ENCODE measurements at regions not wholly inside any gene's neighbourhood (a gene's known extent, or its start where the extent isn't known, plus 50 kb on each side); places are given as distances from the start of the nearest gene placed in this dataset.
"Not testable (repeated sequence)": the region's sequence is repeated elsewhere in the genome, so short reads cannot be mapped to it uniquely, and the experiment has no call there.

DNA sequence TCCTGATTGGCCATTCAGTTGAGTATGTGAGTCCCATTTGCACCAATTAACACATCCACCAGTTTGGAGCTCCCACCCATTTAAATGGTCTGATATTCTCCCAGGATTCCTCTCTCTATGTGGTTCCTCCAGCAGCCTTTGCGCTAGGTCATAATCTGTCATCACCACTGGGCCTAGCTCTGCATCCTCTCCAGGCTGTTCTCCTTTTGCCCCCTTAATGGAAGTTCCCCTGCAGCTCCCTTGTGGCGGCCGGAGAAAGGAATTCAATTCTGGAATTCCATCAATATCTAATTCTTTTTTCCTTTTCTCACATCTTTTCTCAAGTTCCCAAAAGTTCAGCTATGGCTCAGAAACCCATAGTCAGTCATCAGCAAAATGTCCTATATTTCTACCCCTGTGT is 2184.4 kb upstream of the AGA start:
- no peaks in the 10 kb centered on the region for H3K36me3 ChIP-seq (ENCODE audit: control insufficient read depth in 3 of 3, insufficient read depth in 3 of 3, low read length in 3 of 3)
- no peaks in the 10 kb centered on the region for H3K4me1 ChIP-seq (ENCODE audit: control insufficient read depth in 3 of 3, insufficient read depth in 3 of 3, low read length in 3 of 3)
- H3K4me3 ChIP-seq (ENCODE audit: low read length in 3 of 3) = no peak overlapping the region
- no peaks in the 10 kb centered on the region for H3K9me3 ChIP-seq (ENCODE audit: control insufficient read depth in 3 of 3, low read length in 3 of 3)
- no peak overlapping the region for H3K9ac ChIP-seq (ENCODE audit: low read depth in 1 of 3, low read length in 3 of 3)
- no peaks in the 10 kb centered on the region for H3K27me3 ChIP-seq (ENCODE audit: control insufficient read depth in 3 of 3, insufficient read depth in 3 of 3, low read length in 3 of 3)
- no peak overlapping the region for H3K27ac ChIP-seq (ENCODE audit: low read depth, low read length)

DNA sequence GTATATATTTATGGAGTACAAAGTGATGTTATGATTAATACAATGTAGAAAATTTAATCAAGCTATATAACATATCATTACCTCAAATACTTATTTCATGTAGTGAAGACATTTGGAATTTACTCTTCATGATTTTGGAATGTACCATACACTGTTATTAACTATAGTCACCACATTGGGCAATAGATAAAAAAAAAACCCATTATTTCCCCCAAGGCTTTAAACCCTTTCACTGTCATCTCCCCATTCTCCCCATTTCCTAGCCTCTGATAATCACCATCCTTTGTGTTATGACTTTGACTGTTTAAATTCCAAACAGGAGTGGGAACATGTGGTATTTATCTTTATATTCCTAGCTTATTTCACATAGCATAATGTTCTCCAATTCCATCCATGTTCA is 2189.1 kb upstream of the AGA start:
- Histone ChIP-seq H3K4me1 (ENCODE audit: control insufficient read depth in 3 of 3, insufficient read depth in 3 of 3, low read length in 3 of 3) (no peaks in the 10 kb centered on the region), H3K9me3 (ENCODE audit: control insufficient read depth in 3 of 3, low read length in 3 of 3) (no peaks in the 10 kb centered on the region), H3K4me3 (ENCODE audit: low read length in 3 of 3) (no peak overlapping the region), H3K9ac (ENCODE audit: low read depth in 1 of 3, low read length in 3 of 3) (no peak overlapping the region), H3K27me3 (ENCODE audit: control insufficient read depth in 3 of 3, insufficient read depth in 3 of 3, low read length in 3 of 3) (no peaks in the 10 kb centered on the region), H3K36me3 (ENCODE audit: control insufficient read depth in 3 of 3, insufficient read depth in 3 of 3, low read length in 3 of 3) (no peaks in the 10 kb centered on the region), H3K27ac (ENCODE audit: low read depth, low read length) (no peak overlapping the region)

DNA sequence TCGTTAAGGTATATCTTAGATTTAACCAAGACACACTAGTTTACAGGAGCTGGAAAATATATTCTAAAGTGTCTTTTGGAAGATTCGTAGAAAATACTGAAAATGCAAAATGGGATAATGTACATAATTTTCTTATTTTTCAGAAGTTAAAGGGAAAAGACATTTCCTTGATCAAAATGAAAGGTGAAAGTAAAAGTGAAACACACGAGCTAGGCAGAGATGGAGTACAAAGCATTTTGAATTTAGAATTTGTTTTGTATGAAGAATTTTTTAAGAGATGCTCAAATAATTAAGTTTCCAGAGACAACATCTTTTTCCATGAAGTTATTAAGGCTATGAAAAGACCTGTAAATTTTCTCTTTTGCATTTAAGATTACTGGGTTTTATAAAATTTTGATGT is 2192.6 kb upstream of the AGA start:
- Histone ChIP-seq H3K27ac (ENCODE audit: low read depth, low read length) (no peak overlapping the region), H3K4me3 (ENCODE audit: low read length in 3 of 3) (no peak overlapping the region), H3K9ac (ENCODE audit: low read depth in 1 of 3, low read length in 3 of 3) (no peak overlapping the region), H3K4me1 (ENCODE audit: control insufficient read depth in 3 of 3, insufficient read depth in 3 of 3, low read length in 3 of 3) (no peaks in the 10 kb centered on the region), H3K36me3 (ENCODE audit: control insufficient read depth in 3 of 3, insufficient read depth in 3 of 3, low read length in 3 of 3) (no peaks in the 10 kb centered on the region), H3K27me3 (ENCODE audit: control insufficient read depth in 3 of 3, insufficient read depth in 3 of 3, low read length in 3 of 3) (no peaks in the 10 kb centered on the region), H3K9me3 (ENCODE audit: control insufficient read depth in 3 of 3, low read length in 3 of 3) (no peaks in the 10 kb centered on the region)

DNA sequence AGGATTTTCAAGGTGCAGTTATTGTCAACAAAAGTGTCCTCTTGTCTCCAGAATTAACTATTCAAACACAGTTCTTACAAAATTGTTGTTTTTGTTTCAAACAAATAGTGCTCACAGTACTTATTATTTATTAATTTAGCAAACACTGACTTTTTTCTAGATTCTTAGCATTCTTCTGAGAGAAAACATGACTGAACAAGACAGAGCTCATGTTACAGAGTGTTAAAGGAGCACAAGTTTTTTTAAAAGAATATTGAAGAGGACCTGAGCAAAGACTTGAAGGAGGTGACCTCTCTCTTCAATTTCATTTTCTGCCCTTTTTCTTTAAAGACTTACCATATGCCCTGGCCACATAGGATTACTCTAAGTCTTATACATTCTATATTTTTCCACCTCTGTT is 2220.3 kb upstream of the AGA start:
- Histone ChIP-seq H3K27ac (ENCODE audit: low read depth, low read length) (no peak overlapping the region), H3K9ac (ENCODE audit: low read depth in 1 of 3, low read length in 3 of 3) (no peak overlapping the region), H3K4me1 (ENCODE audit: control insufficient read depth in 3 of 3, insufficient read depth in 3 of 3, low read length in 3 of 3) (no peaks in the 10 kb centered on the region), H3K36me3 (ENCODE audit: control insufficient read depth in 3 of 3, insufficient read depth in 3 of 3, low read length in 3 of 3) (no peaks in the 10 kb centered on the region), H3K4me3 (ENCODE audit: low read length in 3 of 3) (no peak overlapping the region), H3K27me3 (ENCODE audit: control insufficient read depth in 3 of 3, insufficient read depth in 3 of 3, low read length in 3 of 3) (no peaks in the 10 kb centered on the region), H3K9me3 (ENCODE audit: control insufficient read depth in 3 of 3, low read length in 3 of 3) (peaks cover 0 to 3% (median 2%) of the 10 kb centered on the region in 3 donors)

DNA sequence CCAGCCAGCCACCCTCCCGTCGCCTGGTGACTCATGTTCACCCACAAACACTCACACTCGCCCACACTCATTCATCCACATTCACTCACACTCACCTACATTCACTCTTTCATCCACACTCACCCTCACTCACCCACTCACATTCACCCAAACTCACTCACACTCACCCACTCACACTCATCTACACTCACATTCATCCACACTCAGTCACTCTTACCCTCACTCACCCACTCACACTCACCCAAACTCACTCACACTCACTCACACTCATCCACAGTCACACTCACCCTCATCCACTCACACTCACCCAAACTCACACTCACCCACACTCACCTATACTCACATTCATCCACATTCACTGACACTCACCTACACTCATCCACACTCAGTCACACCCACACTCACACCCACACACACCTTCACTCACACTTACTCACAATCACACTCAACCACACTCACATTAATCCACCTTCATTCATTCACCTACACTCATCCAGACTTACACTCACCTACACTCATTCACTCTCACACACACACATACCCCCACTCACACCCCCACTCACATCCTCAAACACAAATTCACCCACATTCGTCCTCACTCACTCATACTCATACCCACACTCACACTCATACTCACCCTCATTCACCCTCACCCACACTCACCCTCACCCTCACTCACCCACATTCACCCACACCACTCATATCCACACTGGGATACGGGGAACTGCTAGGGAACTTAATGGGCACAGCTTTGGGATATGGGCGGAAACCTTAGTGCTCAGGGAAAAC is 2221.6 kb upstream of the AGA start:
- no peak overlapping the region for H3K9ac ChIP-seq (ENCODE audit: low read depth in 1 of 3, low read length in 3 of 3)
- no peak overlapping the region for H3K4me3 ChIP-seq (ENCODE audit: low read length in 3 of 3)
- H3K9me3 ChIP-seq (ENCODE audit: control insufficient read depth in 3 of 3, low read length in 3 of 3) = peaks cover 0 to 2% (median 2%) of the 10 kb centered on the region in 3 donors
- no peak overlapping the region for H3K27ac ChIP-seq (ENCODE audit: low read depth, low read length)
- no peaks in the 10 kb centered on the region for H3K4me1 ChIP-seq (ENCODE audit: control insufficient read depth in 3 of 3, insufficient read depth in 3 of 3, low read length in 3 of 3)
- H3K27me3 ChIP-seq (ENCODE audit: control insufficient read depth in 3 of 3, insufficient read depth in 3 of 3, low read length in 3 of 3) = no peaks in the 10 kb centered on the region
- H3K36me3 ChIP-seq (ENCODE audit: control insufficient read depth in 3 of 3, insufficient read depth in 3 of 3, low read length in 3 of 3) = no peaks in the 10 kb centered on the region

DNA sequence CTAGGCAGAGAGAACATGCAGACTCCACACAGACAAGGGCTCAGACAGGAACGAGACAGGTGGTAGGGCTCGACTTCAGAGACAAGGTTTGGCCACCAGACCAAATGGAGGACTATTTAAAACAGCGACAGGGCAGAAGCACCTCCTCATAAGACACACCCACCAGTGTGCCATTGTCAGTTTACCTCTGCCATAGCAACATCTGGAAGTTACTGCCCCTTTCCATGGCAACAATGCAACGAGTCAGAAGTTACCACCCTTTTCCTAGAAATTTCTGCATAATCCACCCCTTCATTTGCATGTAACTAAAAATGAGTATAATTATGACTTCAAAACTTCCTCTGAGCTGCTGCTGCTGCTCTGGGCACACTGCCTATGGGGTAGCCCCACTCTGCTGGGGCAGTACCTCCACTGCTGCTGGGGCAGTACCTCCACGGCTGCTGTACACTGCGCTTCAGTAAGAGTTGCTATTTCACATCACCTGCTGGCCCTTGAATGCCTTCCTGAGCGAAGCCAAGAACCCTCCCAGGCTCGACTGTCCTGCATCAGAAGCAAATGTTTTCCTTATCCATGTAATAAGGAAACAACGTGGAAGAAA is 2222.3 kb upstream of the AGA start:
- Histone ChIP-seq H3K36me3 (ENCODE audit: control insufficient read depth in 3 of 3, insufficient read depth in 3 of 3, low read length in 3 of 3) (no peaks in the 10 kb centered on the region), H3K4me1 (ENCODE audit: control insufficient read depth in 3 of 3, insufficient read depth in 3 of 3, low read length in 3 of 3) (no peaks in the 10 kb centered on the region), H3K9me3 (ENCODE audit: control insufficient read depth in 3 of 3, low read length in 3 of 3) (peaks cover 0 to 2% (median 0%) of the 10 kb centered on the region in 3 donors), H3K27ac (ENCODE audit: low read depth, low read length) (no peak overlapping the region), H3K27me3 (ENCODE audit: control insufficient read depth in 3 of 3, insufficient read depth in 3 of 3, low read length in 3 of 3) (no peaks in the 10 kb centered on the region), H3K9ac (ENCODE audit: low read depth in 1 of 3, low read length in 3 of 3) (no peak overlapping the region), H3K4me3 (ENCODE audit: low read length in 3 of 3) (no peak overlapping the region)

DNA sequence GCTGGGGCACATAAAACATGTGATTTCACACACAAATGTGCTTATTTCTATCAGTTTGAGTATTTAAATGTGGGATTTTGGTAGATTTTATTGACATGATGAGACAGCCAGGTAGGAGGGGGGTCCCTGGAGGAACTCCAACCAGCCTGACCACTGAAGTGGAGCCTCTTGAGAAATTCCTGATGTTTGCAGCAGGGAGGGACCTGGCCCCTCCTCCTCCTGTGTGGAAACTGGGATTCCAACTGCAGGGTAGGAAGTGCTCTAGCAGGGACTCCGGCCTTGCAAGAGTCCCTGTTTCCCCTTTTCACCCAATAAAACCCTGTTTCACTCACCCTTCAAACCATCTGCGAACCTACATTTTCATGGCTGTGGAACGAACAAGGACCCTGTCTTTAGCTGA is 2224.0 kb upstream of the AGA start:
- Histone ChIP-seq H3K9me3 (ENCODE audit: control insufficient read depth in 3 of 3, low read length in 3 of 3) (peaks cover 0 to 2% (median 0%) of the 10 kb centered on the region in 3 donors), H3K9ac (ENCODE audit: low read depth in 1 of 3, low read length in 3 of 3) (no peak overlapping the region), H3K27ac (ENCODE audit: low read depth, low read length) (no peak overlapping the region), H3K4me3 (ENCODE audit: low read length in 3 of 3) (no peak overlapping the region), H3K27me3 (ENCODE audit: control insufficient read depth in 3 of 3, insufficient read depth in 3 of 3, low read length in 3 of 3) (no peaks in the 10 kb centered on the region), H3K4me1 (ENCODE audit: control insufficient read depth in 3 of 3, insufficient read depth in 3 of 3, low read length in 3 of 3) (no peaks in the 10 kb centered on the region), H3K36me3 (ENCODE audit: control insufficient read depth in 3 of 3, insufficient read depth in 3 of 3, low read length in 3 of 3) (no peaks in the 10 kb centered on the region)

DNA sequence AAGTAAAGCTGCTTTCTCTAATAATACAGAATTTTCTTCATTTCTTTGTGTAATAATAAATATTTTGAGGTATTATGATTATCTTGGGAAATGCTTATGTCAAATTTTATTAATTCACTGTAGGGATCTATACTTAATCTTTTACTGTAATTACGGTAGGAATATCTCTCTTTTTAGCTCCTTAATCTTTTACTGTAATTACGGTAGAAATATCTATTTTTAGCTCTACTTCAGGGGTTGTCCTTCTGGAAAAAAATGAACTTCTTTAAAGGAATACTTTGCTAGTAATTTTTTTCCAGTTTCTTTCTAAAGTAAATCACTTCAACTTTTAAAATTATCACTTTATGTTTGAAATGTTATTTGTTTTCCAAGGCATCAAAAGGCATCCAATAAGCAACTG is 2229.4 kb upstream of the AGA start:
- H3K4me3 ChIP-seq (ENCODE audit: low read length in 3 of 3) = no peak overlapping the region

DNA sequence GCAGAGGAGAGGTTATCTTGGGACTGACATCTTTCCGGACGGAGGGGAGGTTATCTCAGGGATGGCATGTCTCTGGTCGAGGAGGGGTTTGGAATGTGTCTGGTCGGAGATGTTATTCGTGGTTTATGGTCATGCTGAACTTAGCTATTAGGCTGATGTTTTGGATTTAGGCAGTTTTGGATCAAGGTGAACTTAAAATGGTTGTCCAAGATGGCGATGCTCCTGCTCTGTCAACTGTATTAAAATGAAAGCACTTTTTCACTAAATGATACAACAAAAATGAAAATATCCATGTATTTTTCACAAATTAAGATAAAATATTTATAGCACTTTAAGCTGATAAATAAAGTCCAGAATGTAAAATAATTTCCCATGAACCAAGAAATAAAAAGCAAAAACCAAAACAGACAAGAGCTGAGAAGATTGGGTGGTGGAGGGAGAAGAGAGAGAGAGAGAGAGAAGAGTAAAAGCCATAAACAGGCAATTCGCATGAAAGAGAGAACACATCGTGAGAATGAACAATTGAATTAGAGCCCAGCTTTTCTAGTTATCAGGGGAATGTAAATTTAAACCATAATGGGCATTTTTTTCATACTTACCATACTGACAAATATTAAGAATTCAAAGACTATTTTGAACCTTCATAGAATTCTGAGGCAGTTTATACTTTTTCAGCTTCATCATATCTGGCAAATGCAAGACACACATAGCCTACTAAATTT is 2236.0 kb upstream of the AGA start:
- Histone ChIP-seq H3K9ac (ENCODE audit: low read depth in 1 of 3, low read length in 3 of 3) (no peak overlapping the region), H3K4me1 (ENCODE audit: control insufficient read depth in 3 of 3, insufficient read depth in 3 of 3, low read length in 3 of 3) (no peaks in the 10 kb centered on the region), H3K36me3 (ENCODE audit: control insufficient read depth in 3 of 3, insufficient read depth in 3 of 3, low read length in 3 of 3) (no peaks in the 10 kb centered on the region), H3K4me3 (ENCODE audit: low read length in 3 of 3) (no peak overlapping the region), H3K27me3 (ENCODE audit: control insufficient read depth in 3 of 3, insufficient read depth in 3 of 3, low read length in 3 of 3) (no peaks in the 10 kb centered on the region), H3K27ac (ENCODE audit: low read depth, low read length) (no peak overlapping the region), H3K9me3 (ENCODE audit: control insufficient read depth in 3 of 3, low read length in 3 of 3) (no peaks in the 10 kb centered on the region)

More for the DNA sequence above, 2229.4 kb upstream of the AGA start:
- H3K4me1 ChIP-seq (ENCODE audit: control insufficient read depth in 3 of 3, insufficient read depth in 3 of 3, low read length in 3 of 3) = no peaks in the 10 kb centered on the region
- H3K27ac ChIP-seq (ENCODE audit: low read depth, low read length) = no peak overlapping the region
- no peaks in the 10 kb centered on the region for H3K27me3 ChIP-seq (ENCODE audit: control insufficient read depth in 3 of 3, insufficient read depth in 3 of 3, low read length in 3 of 3)
- no peaks in the 10 kb centered on the region for H3K9me3 ChIP-seq (ENCODE audit: control insufficient read depth in 3 of 3, low read length in 3 of 3)
- no peaks in the 10 kb centered on the region for H3K36me3 ChIP-seq (ENCODE audit: control insufficient read depth in 3 of 3, insufficient read depth in 3 of 3, low read length in 3 of 3)
- H3K9ac ChIP-seq (ENCODE audit: low read depth in 1 of 3, low read length in 3 of 3) = no peak overlapping the region

DNA sequence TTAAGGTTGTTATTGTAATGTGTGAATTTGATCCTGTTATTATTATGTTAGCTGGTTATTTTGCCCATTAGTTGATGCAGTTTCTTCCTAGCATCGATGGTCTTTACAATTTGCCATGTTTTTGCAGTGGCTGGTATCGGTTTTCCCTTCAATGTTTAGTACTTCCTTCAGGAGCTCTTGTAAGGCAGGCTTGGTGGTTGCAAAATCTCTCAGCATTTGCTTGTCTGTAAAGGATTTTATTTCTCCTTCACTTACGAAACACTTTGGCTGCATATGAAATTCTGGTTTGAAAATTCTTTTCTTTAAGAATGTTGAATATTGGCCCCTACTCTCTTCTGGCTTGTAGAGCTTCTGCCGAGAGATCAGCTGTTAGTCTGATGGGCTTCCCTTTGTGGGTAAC is 2241.4 kb upstream of the AGA start:
- H3K27ac ChIP-seq (ENCODE audit: low read depth, low read length); H3K9ac ChIP-seq (ENCODE audit: low read depth in 1 of 3, low read length in 3 of 3); H3K9me3 ChIP-seq (ENCODE audit: control insufficient read depth in 3 of 3, low read length in 3 of 3); H3K4me3 ChIP-seq (ENCODE audit: low read length in 3 of 3); H3K4me1 ChIP-seq (ENCODE audit: control insufficient read depth in 3 of 3, insufficient read depth in 3 of 3, low read length in 3 of 3); H3K36me3 ChIP-seq (ENCODE audit: control insufficient read depth in 3 of 3, insufficient read depth in 3 of 3, low read length in 3 of 3); H3K27me3 ChIP-seq (ENCODE audit: control insufficient read depth in 3 of 3, insufficient read depth in 3 of 3, low read length in 3 of 3): not testable (repeated sequence)

Data from skeletal muscle tissue (tissue), 3 donors.